ENCODE measurements at regions not wholly inside any gene's neighbourhood (a gene's known extent, or its start where the extent isn't known, plus 50 kb on each side); places are given as distances from the start of the nearest gene placed in this dataset.

DNA sequence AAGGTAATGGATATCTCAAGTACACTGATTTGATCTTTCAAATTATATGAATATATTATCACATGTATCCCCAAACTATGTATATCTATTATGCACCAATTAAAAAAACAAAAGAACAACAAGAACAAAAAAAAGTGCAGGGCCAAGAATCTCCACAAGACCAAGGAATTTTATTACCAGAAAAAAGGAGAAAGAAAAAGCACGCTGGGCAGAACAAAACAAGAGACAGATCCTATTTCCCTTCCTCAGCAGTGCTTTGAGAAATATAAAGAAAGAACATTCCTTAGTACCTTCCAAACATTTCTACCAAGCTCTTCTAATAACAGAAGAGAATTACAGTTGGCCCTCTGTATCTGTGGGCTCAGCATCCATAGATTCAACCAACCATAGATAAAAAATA lies 144.7 kb upstream of the CREB1 start:
- Mint-ChIP-seq H3K4me1 (ENCODE audit: low read depth) (peaks cover 3% of the 10 kb centered on the region), H3K27ac (no peak overlapping the region), H3K36me3 (ENCODE audit: low read depth) (peaks cover 6% of the 10 kb centered on the region), H3K27me3 (ENCODE audit: low read depth) (no peaks in the 10 kb centered on the region), H3K4me3 (no peak overlapping the region), H3K9me3 (peaks cover 28% of the 10 kb centered on the region)
- DNase-seq (ENCODE audit: low spot score) = no peak

DNA sequence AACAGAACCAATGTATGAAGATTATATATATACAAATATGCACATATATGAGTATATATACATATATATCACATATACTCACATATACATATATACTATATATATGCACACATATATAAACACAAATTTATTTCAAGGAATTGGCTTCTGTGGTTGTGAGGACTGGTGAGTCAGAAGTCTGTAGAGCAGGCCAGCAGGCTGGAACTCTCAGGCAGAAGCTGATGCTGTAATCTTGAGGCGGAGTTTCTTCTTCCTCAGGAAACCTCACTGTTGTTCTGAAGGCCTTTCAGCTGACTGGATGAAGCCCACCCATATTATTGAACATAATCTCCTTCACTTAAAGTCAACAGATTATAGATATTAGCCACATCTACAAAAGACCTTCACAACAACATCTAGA lies 143.9 kb upstream of the CREB1 start:
- Mint-ChIP-seq H3K27ac (no peak overlapping the region), H3K9me3 (peaks cover 24% of the 10 kb centered on the region), H3K36me3 (ENCODE audit: low read depth) (peaks cover 6% of the 10 kb centered on the region), H3K4me1 (ENCODE audit: low read depth) (peaks cover 3% of the 10 kb centered on the region), H3K4me3 (no peak overlapping the region), H3K27me3 (ENCODE audit: low read depth) (no peaks in the 10 kb centered on the region)
- no peak for DNase-seq (ENCODE audit: low spot score)

DNA sequence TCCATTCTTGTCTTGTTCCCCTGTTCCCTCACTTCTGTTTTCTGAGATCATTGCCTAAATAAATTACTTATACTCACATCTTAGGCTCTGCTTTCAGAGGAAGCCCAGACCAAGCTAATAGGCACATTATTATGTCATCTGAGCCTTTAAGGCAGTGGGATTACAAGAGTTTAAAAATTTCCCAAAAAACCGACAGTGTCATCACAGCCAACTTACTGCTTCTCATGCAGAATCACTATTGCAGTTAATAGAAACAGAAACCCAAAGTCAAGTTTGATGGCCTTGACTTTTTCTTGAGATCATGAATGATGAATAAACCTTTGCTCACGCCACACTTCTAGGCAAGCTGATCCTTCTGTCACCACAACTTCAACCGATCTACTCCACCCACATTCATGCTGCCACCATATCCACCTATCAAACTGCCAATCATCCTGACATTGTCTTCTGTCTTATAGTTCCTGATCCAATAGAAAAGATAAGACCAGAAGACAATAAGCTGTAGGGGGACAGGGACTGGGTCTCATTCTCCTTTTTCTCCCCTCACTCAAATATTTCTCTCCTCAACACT lies 142.7 kb upstream of the CREB1 start:
- Mint-ChIP-seq H3K4me1 (ENCODE audit: low read depth) (peaks cover 3% of the 10 kb centered on the region), H3K9me3 (peaks cover 16% of the 10 kb centered on the region), H3K27me3 (ENCODE audit: low read depth) (no peaks in the 10 kb centered on the region), H3K4me3 (no peak overlapping the region), H3K27ac (no peak overlapping the region), H3K36me3 (ENCODE audit: low read depth) (peaks cover 1% of the 10 kb centered on the region)
- no peak for DNase-seq (ENCODE audit: low spot score)

DNA sequence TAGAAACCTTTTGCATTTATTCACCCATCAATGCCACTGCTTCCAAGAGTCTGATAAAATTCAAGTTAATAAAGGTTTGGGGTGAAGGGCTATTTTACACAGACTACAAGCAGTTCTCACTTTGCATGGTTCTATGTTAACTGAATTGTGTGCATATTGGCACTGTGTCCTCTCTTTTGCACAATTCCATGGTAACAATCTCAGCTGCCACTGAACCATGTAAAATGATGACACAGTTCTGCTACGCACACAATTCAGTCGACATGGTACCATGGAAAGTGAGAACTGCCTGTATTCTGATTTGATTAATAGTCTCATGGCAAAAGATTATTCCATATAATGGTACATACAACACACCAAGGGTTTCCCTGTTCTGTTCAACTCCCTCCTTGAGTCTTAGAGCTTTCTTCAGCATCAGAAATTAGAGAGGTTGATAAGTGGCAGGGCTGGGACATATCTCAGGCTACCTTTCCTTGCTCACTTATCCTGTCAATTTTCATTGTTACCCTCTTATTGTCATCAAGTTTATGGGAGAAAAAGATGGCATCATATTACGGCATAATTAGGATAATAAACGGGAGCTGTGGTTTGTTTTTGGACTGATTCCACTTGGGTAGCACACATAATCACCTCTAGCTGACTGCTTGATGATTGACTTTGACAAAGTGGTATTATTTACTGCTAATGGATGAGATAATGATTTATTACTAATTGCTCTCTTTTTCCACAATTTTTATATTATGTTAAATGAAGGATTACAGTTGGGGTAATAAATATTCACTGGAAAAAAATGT lies 139.3 kb upstream of the CREB1 start:
- DNase-seq (ENCODE audit: low spot score) = no peak
- Mint-ChIP-seq H3K4me3 (no peak overlapping the region), H3K36me3 (ENCODE audit: low read depth) (no peaks in the 10 kb centered on the region), H3K27me3 (ENCODE audit: low read depth) (no peaks in the 10 kb centered on the region), H3K4me1 (ENCODE audit: low read depth) (peaks cover 5% of the 10 kb centered on the region), H3K27ac (no peak overlapping the region), H3K9me3 (peaks cover 5% of the 10 kb centered on the region)

- Mint-ChIP-seq H3K4me3 (no peak overlapping the region), H3K27me3 (ENCODE audit: low read depth) (no peaks in the 10 kb centered on the region), H3K27ac (no peak overlapping the region), H3K4me1 (ENCODE audit: low read depth) (peaks cover 5% of the 10 kb centered on the region), H3K36me3 (ENCODE audit: low read depth) (no peaks in the 10 kb centered on the region), H3K9me3 (peaks cover 9% of the 10 kb centered on the region)
- no peak for DNase-seq (ENCODE audit: low spot score)
Observed at GRCh38 chr2:207394203-207394781, 135.5 kb upstream of the CREB1 start.

DNA sequence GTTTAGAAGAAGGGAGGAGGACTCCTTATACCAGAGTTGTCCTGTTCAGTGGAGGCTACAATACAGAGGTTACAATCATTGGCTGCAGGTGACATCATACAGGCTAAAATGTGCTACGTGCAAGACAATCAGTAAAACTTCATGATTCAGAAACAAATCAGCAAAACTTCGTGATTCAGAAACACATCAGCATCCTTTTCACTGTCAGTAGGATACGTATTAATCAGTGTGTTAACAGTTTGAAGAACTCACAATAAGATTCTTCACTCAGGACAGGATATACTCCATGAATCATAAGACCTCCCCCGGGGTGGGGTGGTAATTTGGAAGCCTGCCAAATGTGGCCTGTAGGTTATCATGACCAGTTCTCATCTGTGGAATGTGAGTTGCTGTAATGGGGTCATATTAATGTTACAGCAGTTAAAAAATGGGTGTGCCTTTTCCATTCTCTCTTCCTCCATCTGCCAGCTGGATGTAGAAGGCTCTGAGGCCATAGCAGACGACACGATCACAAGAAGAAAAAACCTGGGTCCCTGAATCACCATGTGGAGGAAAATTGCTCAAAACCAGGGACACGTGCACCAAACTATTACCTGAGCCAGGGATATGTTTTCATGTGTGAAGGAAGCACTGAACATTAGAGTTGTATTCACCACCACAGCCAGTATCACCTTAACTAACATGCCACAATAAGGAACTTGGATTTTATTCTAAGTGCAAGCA lies 134.8 kb upstream of the CREB1 start:
- Mint-ChIP-seq H3K27ac (no peak overlapping the region), H3K4me3 (no peak overlapping the region), H3K27me3 (ENCODE audit: low read depth) (no peaks in the 10 kb centered on the region), H3K9me3 (peaks cover 12% of the 10 kb centered on the region), H3K36me3 (ENCODE audit: low read depth) (no peaks in the 10 kb centered on the region), H3K4me1 (ENCODE audit: low read depth) (peaks cover 5% of the 10 kb centered on the region)
- DNase-seq (ENCODE audit: low spot score) = peak; percentile 68

- Mint-ChIP-seq H3K4me1 (ENCODE audit: low read depth) (peaks cover 5% of the 10 kb centered on the region), H3K9me3 (peaks cover 12% of the 10 kb centered on the region), H3K27me3 (ENCODE audit: low read depth) (no peaks in the 10 kb centered on the region), H3K4me3 (no peak overlapping the region), H3K27ac (peak overlapping the region; percentile 23), H3K36me3 (ENCODE audit: low read depth) (no peaks in the 10 kb centered on the region)
- DNase-seq (ENCODE audit: low spot score) = no peak
Observed at GRCh38 chr2:207395535-207396251, 134.1 kb upstream of the CREB1 start.

GRCh38 chr2:207397917-207398655 lies 131.7 kb upstream of the CREB1 start:
- no peak overlapping the region for H3K4me3 Mint-ChIP-seq

DNA sequence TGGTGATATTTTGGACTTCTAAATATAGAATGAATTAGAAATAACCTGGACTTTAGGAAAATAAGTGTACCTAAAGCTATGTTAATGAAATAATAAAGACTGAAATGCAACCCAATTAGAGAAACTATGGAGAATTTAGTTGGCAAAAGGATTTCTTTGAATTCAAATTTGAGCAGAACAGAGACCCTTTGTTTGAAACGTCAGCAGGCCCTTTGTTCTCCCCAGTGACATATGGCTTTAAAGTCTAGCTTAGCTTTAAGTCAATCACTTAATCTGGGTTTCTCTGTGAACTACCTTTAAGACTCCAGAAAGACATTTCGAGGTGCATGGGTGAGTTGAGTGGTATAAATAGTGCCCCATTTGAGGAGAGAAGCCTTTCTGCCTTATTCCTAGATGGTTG lies 130.5 kb upstream of the CREB1 start:
- no peak for DNase-seq (ENCODE audit: low spot score)
- Mint-ChIP-seq H3K4me1 (ENCODE audit: low read depth) (peaks cover 5% of the 10 kb centered on the region), H3K9me3 (peaks cover 12% of the 10 kb centered on the region), H3K27ac (no peak overlapping the region), H3K4me3 (no peak overlapping the region), H3K27me3 (ENCODE audit: low read depth) (no peaks in the 10 kb centered on the region), H3K36me3 (ENCODE audit: low read depth) (peaks cover 1% of the 10 kb centered on the region)

More at GRCh38 chr2:207397917-207398655, 131.7 kb upstream of the CREB1 start:
- H3K4me1 Mint-ChIP-seq (ENCODE audit: low read depth) = peaks cover 5% of the 10 kb centered on the region
- peaks cover 1% of the 10 kb centered on the region for H3K36me3 Mint-ChIP-seq (ENCODE audit: low read depth)
- no peak overlapping the region for H3K27ac Mint-ChIP-seq
- no peaks in the 10 kb centered on the region for H3K27me3 Mint-ChIP-seq (ENCODE audit: low read depth)
- peaks cover 12% of the 10 kb centered on the region for H3K9me3 Mint-ChIP-seq
- no peak for DNase-seq (ENCODE audit: low spot score)

DNA sequence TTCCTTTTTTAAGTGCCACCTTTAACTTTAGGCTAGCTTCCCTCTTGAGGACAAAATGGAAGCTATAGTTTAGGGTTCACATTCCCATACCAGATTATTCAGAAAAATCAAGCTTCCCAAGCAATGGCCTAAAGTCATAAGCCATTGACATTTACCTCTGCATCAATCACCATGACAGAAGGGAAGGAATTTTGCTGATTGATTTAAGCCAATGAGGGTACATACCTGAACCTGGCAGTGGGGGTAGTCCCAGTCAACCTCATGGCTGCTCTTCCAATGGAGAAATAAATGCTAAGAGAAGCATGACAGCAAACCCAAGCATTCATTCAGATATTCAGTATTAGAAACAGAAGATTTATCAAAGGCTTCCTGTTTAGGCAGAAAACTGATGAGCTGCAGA lies 128.4 kb upstream of the CREB1 start:
- peaks cover 3% of the 10 kb centered on the region for H3K9me3 Mint-ChIP-seq
- H3K4me1 Mint-ChIP-seq (ENCODE audit: low read depth) = peaks cover 2% of the 10 kb centered on the region
- DNase-seq (ENCODE audit: low spot score) = no peak
- no peak overlapping the region for H3K27ac Mint-ChIP-seq
- H3K27me3 Mint-ChIP-seq (ENCODE audit: low read depth) = no peaks in the 10 kb centered on the region
- H3K4me3 Mint-ChIP-seq = no peak overlapping the region
- H3K36me3 Mint-ChIP-seq (ENCODE audit: low read depth) = peaks cover 1% of the 10 kb centered on the region

DNA sequence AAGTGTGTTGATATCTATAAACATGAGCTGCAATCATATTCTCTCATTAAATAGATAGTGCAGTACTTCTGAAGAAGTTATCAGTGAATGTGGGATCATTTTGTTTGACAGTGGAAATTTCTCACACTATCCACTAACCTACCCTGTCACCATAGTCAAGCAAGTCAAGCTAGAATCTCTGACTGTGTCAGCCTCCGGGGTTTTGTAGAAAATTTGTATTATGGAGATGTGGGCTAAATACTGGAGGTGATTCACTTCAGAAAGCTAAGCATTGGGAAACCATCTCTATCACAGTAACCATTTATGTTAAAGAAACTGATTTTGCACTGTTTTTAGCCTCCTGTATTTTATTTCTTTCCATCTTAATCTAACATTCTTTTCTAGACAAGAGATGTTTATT lies 126.6 kb upstream of the CREB1 start:
- peaks cover 2% of the 10 kb centered on the region for H3K4me1 Mint-ChIP-seq (ENCODE audit: low read depth)
- no peak for DNase-seq (ENCODE audit: low spot score)

DNA sequence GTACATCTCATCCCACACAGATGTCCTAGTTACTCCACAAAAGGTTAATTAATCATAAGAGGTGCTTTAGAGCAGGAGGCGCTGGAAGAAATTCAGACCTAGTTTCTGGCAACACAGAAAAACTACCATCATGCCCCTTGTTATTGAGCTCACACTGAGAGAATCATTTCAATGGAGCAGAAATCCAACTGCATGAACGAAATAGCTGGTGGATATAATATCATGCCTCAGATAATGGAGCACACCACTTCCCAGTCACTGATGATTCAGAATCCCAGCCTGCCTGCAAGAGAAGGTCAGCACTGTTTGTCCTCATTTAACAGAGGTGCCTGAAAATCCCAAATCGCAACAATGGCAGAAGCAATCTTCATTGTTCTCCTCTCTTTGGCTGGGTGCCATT lies 125.8 kb upstream of the CREB1 start:
- no peaks in the 10 kb centered on the region for H3K4me1 Mint-ChIP-seq (ENCODE audit: low read depth)
- no peak for DNase-seq (ENCODE audit: low spot score)
- H3K27me3 Mint-ChIP-seq (ENCODE audit: low read depth) = no peaks in the 10 kb centered on the region
- H3K36me3 Mint-ChIP-seq (ENCODE audit: low read depth) = peaks cover 1% of the 10 kb centered on the region
- H3K9me3 Mint-ChIP-seq = peaks cover 3% of the 10 kb centered on the region
- no peak overlapping the region for H3K4me3 Mint-ChIP-seq
- no peak overlapping the region for H3K27ac Mint-ChIP-seq

More for the DNA sequence above, 126.6 kb upstream of the CREB1 start:
- H3K27me3 Mint-ChIP-seq (ENCODE audit: low read depth) = no peaks in the 10 kb centered on the region
- peaks cover 3% of the 10 kb centered on the region for H3K9me3 Mint-ChIP-seq
- peaks cover 1% of the 10 kb centered on the region for H3K36me3 Mint-ChIP-seq (ENCODE audit: low read depth)
- no peak overlapping the region for H3K4me3 Mint-ChIP-seq
- H3K27ac Mint-ChIP-seq = no peak overlapping the region

- Mint-ChIP-seq H3K4me1 (ENCODE audit: low read depth) (no peaks in the 10 kb centered on the region), H3K27ac (no peak overlapping the region), H3K36me3 (ENCODE audit: low read depth) (peaks cover 1% of the 10 kb centered on the region), H3K9me3 (no peaks in the 10 kb centered on the region), H3K4me3 (no peak overlapping the region), H3K27me3 (ENCODE audit: low read depth) (no peaks in the 10 kb centered on the region)
- DNase-seq (ENCODE audit: low spot score) = no peak
Observed at GRCh38 chr2:207405150-207405549, 124.6 kb upstream of the CREB1 start.

Measured in T-helper 2 cell treated with Interferon-gamma antibody and Interleukin-4, amounts not matched to agents 5 μg/mL and 100 μg/mL, for 36 hours (primary cell).